ENCODE measurements at regions not wholly inside any gene's neighbourhood (a gene's known extent, or its start where the extent isn't known, plus 50 kb on each side); places are given as distances from the start of the nearest gene placed in this dataset.

GRCh38 chr21:39103689-39104088 is 79.6 kb downstream of the PSMG1 start:
- TF ChIP-seq CTCF (IDR thresholded peaks at IDR 0.05; ENCODE audit: extremely low read depth in 1 of 2, insufficient read depth in 1 of 2, low read depth in 1 of 2, low read length in 2 of 2) (no peak), POLR2A (IDR thresholded peaks at IDR 0.05; ENCODE audit: low read depth, low read length) (no peak), POLR2AphosphoS5 (IDR thresholded peaks at IDR 0.05; ENCODE audit: insufficient read depth, low read depth, low read length) (no peak), EZH2 (IDR thresholded peaks at IDR 0.05; ENCODE audit: borderline replicate concordance, low read depth, low read length, severe bottlenecking) (no peak), JUN (IDR thresholded peaks at IDR 0.05; ENCODE audit: borderline replicate concordance, insufficient read depth, insufficient read length, low read depth) (no peak)

Measured in endothelial cell of umbilical vein (primary cell).